Superior temporal gyrus (tissue), 1 donor: ENCODE measurements at regions not wholly inside any gene's neighbourhood (a gene's known extent, or its start where the extent isn't known, plus 50 kb on each side); places are given as distances from the start of the nearest gene placed in this dataset.

ENCODE experiments used
- DNase-seq: peaks from one replicate; pipeline ENCODE4 v3.0.0-alpha.2; 2016; ENCODE audit errors: extremely low spot score

DNA sequence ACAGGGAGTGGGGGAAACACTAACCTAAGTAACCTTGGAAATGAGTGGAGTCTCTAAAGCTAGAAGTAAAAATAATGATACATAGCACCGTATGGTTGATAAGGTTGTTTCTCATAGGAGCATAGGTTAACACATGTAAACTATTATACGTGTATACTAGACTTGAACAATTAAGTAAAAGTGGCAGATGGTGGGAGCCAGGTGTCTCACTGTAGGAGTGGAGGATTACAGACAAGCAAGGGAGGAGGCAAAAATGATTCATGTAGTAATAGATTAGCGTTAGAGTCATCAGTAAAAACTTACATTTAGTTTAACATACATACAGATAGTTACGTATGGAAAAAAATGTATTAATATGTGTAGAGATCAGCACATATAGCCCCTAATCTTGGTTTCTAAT is 138.4 kb upstream of the DSCAM start:
- no peak for DNase-seq

DNA sequence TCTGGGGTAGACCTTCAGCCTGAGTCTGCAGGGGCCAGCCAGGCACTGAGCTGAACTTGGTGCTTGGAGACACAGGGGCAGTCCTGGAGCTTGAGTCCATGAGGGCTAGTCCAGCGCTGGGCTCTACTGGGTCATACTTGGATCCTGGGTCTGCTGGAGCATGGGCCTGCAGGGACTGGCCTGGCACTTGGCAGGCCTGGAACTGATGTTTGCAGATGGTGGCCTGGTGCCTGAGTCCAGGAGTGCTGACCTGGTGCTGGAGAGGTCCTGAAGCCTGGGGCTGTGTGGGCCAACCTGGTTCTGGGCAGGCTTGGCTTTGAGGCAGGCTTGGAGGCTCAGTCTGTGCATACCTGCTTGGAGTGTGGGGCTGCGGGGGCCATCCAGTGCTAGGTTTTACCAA is 143.4 kb upstream of the DSCAM start:
- DNase-seq: no peak

DNA sequence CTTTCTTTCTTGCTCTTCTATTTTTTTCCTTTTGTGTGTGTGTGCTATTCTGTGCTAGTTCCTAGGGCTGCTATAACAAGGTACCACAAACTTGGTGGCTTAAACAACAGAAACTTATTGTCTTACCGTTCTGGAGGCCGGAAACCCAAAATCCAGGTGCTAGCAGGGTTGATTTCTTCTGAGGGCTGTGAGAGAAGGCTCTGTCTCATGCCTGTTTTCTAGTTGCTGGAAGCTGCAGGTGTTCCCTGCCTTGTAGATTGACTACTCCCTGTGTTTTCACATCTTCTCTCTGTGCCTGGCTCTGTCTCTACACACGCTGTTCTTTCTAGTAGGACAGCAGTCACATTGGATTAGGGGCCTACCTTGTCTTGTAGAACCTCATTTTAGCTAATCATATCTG is 150.9 kb upstream of the DSCAM start:
- no peak for DNase-seq

DNA sequence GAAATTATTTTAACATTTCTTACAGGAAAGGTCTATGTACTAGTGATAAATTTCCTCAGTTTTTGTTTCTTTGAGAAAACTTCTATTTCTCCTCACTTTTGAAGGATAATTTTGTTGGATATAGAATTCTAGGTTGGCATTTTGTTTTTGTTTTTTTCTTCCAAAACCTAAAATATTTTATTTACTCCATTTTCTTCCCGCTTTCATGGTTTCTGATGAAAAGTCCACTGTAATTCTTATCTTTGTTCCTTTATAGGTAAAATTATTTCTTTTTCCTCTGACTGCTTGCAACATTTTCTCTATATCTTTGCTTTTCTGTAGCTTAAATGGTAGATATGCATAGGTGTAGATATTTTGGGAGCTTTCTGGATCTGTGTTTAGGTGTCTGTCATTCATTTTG is 153.9 kb upstream of the DSCAM start:
- no peak for DNase-seq

DNA sequence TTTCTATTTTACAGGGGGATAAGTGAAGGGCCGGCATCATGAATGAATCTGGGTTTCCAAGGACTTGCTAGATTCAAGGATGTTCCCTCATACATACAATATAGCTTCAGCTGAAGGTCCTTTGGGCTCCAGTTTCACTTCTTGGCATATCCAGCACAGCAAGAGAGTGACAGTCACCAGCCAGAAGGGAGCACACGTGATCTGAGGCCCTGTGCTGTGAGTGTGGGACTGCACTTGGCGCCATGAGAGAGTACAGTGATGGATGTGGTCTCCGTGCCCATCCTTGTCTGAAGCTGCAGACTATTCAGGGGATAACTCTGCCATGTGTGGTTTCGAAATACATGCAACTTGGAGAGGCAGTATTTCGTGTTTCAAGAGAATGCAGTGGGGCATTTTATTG is 159.7 kb upstream of the DSCAM start:
- DNase-seq: no peak

DNA sequence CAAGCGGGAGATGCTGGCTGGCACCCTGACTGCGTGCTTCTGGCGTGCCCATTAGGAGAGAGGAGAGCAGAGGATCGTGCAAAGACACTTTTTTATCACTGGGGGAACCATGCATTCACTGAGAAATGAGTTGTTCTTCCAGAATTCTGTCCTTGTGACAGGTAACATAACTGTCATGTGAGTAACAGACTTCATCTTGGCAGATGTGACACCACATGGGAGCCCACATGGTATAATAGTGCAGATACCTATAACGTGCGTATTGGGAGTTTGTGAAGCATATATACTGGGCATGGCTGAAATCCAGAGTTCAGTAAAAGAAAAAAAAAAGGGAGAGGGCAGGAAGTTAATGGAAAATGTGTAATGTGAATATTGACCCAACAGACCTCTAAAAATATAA is 159.6 kb upstream of the BACE2 start:
- DNase-seq: no peak

DNA sequence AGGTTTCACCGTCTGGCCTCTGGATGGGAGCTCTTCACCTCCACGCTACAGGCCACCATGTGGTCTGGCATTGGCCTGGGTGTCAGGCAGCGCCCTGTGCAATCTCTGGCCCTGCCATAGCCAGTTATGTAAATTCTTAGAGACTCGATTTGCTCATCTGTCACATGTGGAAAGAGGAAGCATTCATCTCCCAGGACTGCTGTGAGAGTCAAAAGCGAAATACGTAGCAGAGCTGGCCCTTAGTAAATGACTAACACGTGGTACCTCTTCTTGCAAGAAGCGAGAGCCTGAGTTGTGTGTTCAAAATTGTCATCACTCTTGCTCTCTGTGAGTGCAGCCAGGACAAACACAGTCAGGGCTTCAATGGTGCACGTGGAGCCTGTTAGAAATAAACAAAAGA is 159.0 kb upstream of the BACE2 start:
- no peak for DNase-seq

DNA sequence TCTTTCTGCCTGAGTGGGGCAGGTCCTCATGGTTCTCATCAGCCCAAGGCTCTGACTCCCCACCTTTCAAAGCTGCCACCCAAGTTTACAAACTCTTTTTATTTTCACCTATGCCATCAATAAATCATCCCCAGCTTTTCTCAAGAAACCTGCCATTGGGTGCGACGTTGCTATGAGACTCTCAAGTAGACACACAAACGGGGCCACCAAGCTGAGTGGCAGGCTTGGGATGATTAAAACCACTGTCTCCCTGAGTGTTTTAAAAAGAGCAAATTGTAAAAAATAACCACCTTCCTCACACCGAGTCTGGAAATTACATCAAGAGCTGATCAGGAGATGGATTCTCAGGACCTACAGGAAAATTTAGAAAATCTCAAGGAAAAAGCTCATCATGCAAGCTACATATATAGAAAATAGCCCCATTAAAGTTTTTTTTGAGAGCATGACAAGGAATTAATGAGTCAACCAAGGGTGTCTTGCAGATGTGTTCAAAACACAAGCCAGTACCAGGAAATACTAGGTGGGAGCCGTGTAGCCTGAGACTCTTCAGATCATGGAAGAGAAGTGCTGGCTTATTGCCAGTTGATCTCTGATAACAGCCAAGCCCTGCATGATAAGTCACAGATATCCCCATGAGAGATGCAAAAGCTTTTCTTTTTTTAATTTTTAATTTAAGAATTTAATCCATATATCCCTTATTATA is 158.4 kb upstream of the BACE2 start:
- DNase-seq: no peak

DNA sequence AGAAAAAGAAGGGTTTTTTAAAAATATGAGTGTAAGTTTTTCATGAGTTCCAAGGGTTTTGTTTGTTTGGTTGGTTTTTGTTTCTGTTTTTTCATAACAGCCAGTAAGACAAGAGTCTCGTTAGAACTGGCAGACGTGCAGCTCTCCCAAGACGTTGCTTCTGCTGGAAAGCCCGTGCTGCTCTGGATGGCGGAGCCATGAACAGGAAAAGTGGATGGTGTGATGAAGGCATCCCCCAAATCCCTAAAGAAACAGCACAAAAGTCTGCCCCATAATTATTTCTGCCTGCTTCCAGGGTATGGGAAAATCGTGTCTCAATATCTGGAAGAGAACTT is 157.9 kb upstream of the BACE2 start:
- no peak for DNase-seq

DNA sequence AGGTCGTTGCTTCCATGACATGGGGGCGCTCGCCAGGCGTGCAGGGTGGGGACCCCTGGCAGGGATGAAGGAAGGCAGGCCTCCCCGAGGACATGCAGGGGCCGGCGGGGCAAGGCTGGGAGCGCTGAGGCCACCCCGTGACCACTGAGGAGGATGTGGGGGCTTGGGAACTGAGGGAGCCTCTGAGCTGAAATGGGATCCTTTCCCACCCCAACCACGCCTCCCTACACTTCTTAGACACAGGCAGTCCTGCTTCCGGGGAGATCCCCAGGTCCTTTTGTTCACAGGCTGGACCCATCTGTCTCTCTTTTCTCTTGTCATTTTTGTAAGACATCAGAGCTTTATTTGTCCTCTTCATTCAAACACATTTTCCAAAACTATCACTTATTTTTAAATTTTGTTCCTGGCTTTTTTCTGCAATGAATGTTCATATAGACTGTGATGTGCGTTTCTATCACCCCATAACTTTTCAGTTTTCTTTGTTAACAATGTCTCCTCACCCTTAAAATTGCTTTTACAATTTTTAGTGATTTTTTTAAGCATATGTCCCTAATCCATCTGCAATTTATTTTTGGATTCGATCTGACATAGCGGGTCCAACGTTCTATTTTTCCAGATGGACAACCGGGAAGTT is 156.7 kb upstream of the BACE2 start:
- DNase-seq: no peak

DNA sequence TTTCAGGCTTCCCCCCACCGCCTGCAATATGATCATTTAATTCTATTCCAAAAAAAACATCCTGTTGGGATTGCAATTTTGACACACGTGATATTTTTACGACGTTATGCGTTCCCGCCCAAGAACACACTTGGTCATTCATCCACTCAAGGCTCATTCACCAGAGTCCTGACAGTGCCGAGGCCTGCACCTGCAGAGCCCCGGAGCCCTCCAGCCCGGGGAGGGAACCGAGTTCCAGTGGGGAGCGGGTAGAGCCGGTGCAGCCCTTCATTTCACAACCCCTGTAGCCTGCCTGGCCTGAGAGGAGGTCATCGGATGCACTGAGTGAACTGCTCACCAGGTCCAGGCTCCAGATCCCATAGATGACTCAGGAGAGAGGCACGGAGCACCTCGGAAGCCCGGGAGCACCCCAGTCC is 156.0 kb upstream of the BACE2 start:
- DNase-seq: no peak

DNA sequence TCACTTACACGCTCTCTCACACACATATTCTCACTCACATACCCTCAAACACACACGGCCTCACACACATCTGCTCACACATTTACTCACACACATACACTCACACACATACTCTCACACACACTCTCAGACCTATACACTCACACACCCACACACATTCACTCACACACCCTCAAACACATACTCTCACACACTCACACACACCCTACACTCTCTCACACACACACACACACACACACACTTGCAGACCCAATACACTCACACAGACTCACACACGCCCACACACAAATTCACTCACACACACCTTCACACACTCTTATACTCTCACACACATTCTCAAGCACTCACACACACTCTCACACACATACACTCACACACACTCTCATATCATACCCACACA is 155.5 kb upstream of the BACE2 start:
- DNase-seq: no peak

DNA sequence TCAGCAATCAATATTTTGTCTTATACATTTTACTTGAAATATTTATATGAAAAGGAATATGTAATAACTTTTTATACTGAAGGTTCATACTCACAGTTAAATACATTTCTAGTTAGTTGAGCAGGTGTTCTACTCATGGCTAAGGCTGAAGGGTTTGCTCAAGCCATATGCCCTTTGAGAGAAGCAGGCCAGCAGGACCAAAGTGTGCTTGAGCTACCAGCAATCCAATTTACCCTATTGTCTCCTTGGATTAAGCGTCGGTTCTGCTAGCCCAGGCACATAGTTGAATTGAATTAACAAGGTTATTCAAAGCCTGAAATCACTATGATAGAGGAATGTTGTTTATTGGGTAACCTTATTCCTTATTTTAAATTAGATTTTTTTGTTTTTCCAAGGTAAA is 151.5 kb upstream of the BACE2 start:
- no peak for DNase-seq

DNA sequence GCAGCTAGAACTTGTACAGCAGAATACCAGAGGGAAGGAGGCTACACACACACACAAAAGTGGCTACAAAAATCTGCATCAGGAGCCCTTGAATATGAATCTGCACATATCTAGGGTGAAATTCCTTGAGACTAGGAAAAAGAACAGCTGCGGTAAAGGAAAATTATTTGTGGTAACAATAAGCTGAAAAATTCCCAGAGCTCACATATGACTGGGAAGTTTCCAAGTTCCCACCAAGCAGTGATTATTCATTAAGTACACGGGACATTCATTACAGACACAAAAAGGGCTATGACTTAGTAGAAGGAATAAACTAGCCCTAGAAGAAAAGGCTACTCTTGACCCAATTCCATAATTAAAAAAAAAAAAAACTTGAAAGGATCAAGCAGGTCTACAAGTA is 149.5 kb upstream of the BACE2 start:
- DNase-seq: no peak

DNA sequence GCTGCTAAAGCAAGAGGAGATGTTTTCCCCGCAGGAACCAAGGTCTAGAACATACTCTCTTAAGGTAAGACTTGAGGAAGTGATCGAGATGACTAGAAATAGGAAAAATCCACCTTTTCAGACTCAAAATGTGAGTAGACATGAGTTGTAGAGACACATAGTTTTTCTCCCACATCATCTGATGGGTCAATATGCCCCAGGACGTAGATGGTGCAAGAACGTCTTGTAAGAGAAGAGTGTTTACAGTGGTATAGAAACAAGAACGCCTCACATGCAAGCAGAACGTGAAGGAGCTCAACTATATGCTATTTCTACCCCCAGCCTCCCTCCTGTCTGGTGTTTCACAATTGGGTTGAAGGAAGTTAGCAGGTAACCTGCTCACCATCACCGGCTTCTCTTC is 144.0 kb upstream of the BACE2 start:
- no peak for DNase-seq

DNA sequence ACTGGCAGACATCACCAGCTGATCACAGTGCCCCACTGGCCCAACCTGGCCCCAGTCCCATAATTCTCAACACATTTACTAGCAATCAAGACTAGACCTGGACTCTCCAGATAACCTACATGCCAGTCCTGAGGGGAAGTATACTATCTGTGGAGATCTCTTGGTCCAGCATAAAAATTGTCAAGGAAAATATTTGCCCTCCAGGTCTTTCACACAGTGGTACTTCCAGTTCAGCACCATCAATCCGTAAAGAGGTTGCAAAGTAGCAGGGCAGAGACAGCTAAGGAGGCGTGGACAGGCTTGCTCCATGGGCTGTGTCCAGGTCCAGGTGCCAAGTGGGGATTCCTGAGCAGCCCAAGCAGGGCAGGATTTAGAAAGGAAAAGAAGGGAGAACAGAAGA is 143.6 kb upstream of the BACE2 start:
- no peak for DNase-seq

DNA sequence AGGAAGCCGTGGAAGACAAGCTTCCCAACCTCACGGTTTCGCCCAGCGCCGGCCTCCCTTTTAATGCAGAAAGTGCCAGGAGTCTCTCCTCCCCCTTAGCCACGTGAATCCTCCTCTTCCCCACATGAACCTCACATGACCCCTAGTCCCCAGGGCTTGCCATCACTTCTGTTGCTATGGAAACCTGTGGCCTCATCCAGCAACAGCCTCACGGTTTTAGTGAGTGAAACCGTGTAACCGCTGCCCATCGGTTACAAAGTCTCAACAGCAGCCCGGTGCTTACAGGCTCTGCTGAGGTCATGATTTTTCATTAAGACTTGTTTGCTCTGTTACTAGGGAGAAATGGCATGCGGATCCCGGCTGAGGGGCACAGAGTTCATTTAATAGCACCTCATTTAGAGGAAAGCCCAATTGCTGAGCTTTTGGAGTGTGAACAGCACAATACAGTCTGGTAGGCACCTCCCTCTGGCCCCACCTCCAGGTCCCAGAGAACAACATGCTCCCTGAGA is 143.2 kb upstream of the BACE2 start:
- DNase-seq: no peak

DNA sequence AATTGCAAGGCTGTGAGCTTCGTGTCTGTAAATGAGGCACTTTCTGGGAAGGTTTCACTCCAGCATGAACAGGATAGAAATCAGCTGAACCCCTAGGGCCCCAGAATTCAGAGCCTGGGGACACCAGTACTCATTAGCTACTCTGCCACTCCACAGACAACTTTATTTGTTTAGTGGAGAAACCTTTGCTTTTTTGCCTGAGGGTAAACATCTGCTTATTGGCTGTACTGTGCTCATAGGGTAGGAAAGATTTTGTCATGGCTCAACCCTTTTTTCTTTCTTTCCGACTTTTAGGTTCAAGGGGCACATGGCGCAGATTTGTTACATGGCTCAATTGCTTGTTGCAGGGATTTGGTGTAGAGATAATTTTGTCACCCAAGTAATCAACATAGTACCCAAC is 138.4 kb upstream of the BACE2 start:
- no peak for DNase-seq

DNA sequence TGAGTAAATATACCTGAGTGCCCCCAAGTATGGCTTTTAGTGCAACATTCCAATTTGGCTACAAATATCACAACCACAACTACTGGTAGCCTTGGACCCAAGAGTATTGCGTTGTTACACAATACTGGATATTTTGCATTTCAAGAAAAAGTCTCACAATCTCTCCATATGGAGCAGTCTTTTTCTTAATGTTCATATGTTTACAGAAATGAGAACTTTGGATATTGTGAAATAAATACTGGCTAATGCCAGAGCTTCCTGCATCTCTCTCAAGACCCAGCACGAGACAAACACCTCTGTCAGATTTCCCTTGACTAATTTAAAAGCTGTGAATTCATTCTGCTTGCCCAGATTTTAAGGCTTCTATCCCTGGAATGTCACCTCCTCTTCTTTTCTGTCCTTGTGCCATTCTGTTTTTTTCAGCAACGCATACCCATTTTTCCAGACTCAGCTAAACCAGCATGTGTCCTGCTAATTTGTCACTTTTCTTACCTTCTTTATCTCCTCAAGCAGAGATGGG is 136.2 kb upstream of the BACE2 start:
- no peak for DNase-seq

DNA sequence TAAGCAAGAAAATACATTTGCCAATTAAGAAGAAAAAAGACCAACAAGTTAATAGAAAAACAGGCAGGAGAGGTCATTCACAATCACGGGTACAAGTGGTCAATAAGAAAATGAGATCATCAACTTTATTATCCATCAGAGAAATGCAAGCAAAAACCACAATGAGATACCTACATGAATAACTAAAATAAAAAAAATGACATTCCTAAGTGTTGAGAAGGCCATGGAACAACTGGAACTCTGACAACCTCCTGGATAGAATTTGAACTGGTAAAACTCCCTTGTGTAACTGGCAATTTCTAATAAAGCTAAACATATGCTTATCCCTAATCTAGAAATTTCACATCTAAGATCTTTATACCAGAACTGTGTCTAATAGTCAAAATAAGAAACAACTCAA is 135.4 kb upstream of the BACE2 start:
- DNase-seq: no peak

DNA sequence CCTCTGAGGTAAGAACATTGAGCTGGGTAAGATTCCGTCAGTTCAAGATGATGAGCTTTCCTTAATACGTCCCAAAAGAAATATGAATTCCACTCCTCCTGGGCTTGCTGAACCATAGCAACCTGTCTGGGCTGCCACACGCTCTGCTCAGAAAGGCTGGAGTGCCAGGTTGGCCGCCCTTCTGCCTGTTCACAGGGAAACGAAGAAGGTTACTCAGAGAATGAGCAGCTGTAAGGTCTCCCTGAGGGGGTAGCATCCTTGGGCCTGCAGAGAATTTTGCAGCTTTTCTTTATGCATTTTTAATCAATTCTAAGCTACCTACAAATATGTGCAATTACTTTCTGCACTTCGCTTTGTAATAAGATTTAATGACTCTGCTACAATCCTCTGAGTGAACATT is 130.7 kb upstream of the BACE2 start:
- DNase-seq: no peak

DNA sequence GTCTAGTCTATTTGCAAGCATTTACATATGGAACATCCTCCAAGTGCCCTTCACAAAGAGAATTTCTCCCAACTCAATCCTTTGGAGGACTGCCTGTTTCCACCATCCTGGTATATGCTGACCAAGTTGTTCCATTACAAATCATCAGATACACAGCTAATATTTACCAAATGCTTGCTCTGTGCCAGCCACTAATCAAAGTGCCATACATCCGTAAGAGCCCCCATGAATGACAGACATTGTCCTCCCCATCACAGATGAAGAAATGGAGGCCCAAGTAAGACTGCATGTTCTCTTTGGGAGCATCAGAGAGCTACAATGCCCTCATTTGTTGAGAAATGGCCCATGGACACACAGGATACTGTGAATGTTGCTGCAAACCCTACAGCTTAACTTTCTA is 130.0 kb upstream of the BACE2 start:
- no peak for DNase-seq

DNA sequence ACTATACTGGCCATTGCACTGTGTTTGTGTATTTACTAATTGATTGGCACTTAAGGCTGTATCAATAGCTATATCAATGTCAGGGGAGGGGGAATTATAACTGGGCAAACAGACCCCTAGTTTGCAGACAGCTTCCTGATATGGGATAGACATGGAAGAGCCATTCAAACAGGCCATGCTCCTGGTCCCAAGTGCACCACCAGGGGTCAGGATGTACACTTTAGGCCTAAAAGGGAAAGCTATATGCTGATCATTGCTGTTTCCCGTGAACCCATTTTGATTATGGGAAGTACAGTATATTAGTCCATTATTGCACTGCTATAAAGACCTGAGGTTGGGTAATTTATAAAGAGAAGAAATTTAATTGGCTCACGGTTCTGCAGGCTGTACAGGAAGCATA is 124.9 kb upstream of the BACE2 start:
- DNase-seq: no peak
